CMK (cell line): ENCODE measurements at regions not wholly inside any gene's neighbourhood (a gene's known extent, or its start where the extent isn't known, plus 50 kb on each side); places are given as distances from the start of the nearest gene placed in this dataset.
"Not testable (repeated sequence)": the region's sequence is repeated elsewhere in the genome, so short reads cannot be mapped to it uniquely, and the experiment has no call there.

Source experiments
- DNase-seq: peaks from one replicate; pipeline ENCODE4 v3.0.0-alpha.2; 2010; ENCODE audit warnings: low read depth

GRCh38 chr7:46134385-46134784 is 213.3 kb upstream of the IGFBP3 start:
- no peak for DNase-seq

GRCh38 chr7:46133751-46134150 is 212.7 kb upstream of the IGFBP3 start:
- no peak for DNase-seq

DNA sequence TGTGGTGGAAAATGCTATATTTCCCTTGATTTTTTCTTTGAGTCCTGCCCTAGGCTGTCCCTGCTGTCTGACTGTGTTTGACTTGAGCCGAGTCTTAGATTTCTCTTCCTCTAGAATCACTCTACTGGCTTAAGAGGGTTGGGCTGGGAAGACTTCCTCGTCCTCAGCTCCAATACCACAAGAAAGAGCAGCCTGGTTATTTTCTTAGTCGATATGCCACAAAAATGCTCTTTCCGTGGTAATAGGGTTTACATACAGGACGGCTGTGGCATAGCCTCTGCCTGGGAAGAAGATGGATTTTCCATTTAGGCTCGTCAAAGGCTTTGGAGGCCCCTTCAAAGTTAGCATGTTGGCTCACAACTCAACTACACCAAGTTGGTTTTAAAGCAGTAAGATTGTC is 212.0 kb upstream of the IGFBP3 start:
- DNase-seq: no peak

GRCh38 chr7:46131916-46132795 is 211.1 kb upstream of the IGFBP3 start:
- no peak for DNase-seq

- no peak for DNase-seq
Observed at GRCh38 chr7:46129831-46130230, 208.8 kb upstream of the IGFBP3 start.

DNA sequence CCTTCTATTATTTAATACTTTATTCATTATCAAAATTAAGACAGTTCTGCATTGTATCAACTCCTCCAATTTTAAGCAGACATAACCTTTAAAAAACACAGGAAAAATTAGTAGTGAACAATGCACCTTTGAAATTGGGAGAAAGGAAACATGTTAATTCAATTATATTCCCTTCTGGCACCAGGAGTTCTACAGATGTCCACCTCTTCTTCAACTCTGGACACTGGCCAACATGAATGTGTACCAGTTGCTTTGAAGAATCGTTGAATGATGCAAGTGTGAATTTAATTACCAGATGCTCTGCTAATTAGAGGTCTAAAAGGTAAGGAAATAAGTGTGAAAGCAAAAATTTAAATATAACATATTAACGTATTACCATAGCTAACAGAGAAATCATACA is 206.7 kb upstream of the IGFBP3 start:
- DNase-seq: no peak

DNA sequence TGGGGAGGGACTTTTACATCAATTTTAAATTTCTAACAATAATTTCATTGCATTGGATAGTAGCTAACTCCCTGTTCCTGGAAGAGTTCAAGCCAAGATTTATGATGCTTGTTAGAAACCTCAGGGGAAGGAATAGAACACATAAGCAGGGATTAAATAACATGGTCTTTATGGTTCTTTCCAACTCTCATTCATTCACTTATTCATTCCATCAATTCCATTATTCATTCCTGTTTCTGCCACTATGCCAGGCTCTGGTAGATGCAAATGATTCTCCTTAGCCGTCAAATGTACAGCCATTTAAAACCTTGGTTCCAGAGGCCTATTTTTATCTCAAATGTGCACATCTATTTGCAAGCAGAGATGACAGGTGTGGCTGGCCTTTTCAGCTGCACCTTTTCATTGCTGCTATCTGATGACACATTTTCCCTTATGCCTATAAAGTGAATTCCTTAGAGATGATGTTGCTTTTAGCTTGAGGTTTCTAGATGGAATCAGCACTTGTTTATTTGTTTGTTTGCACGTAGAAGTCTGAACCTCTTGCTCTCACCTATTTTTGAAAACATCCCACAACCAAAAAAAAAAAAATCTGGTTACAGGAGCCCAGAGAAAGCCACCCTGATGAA is 205.7 kb upstream of the IGFBP3 start:
- no peak for DNase-seq

DNA sequence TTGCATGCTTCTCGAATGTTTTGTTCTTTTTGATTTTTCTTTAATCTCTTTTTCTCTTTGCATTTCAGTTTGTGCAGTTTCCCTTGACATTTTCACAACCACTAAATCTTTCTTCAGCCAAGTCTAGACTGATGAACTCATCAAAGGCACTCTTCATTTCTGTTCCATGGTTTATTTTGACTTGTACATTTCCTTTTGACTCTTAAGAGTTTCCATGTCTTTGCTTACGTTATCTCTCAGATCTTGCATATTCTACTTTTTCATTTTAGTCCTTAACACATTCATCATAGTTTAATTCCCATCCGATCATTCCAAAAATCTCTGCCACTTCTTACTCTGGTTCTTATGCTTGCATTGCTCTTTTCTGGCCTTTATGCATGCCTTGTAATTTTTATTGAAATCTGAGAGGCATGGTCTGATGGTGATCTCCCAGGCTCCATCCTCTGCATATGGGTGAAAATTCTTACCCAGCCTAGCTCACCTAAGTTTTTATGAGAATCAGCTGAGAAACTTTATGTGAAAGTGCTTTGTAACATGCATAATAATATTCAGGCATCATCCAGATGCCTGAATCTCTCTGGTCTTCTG is 202.8 kb upstream of the IGFBP3 start:
- no peak for DNase-seq

- no peak for DNase-seq
Observed at GRCh38 chr7:46115410-46115809, 194.3 kb upstream of the IGFBP3 start.

DNA sequence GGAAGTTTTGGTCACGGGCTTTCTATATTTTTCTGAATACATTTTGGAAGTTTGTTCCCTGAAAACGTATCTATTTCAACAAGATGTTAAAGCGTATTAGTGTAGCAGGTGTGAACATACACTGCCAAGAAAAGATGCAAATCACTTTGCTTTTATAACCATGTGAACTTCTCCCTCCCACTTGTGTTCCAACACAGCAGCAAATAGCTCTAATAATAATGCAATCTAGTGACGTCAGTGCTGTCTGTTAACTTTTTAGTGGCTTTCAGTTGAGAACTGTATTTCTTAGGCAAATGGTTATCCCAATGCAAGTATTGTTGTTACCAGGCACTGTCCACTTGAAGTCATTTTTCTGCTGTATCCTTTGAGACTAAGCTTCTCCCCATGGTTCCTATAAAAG is 188.4 kb upstream of the IGFBP3 start:
- no peak for DNase-seq

GRCh38 chr7:46108272-46108671 is 187.2 kb upstream of the IGFBP3 start:
- no peak for DNase-seq

- DNase-seq: no peak
Observed at GRCh38 chr7:46107610-46108217, 186.6 kb upstream of the IGFBP3 start.

DNA sequence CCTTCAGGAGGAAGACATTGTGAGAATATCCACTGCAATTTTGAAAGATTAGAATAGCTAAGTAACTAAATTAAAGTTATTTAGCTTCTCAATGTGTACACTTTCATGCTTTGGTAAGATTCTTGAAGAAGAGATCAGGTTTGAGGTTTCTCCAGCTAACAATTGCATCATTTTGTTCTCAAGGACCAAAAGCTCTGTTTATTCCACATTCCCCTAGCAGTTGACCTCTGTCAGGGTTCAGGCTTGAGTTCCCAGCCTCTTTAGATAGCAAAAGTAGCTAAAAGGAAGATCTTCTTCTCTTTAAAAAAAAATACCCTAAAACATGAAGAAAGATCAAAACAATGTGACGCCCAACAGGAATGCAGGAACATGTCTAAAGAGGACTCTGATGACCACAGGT is 179.4 kb upstream of the IGFBP3 start:
- no peak for DNase-seq

- no peak for DNase-seq
Observed at GRCh38 chr7:46099076-46099475, 178.0 kb upstream of the IGFBP3 start.

- no peak for DNase-seq
Observed at GRCh38 chr7:46091071-46091470, 170.0 kb upstream of the IGFBP3 start.

DNA sequence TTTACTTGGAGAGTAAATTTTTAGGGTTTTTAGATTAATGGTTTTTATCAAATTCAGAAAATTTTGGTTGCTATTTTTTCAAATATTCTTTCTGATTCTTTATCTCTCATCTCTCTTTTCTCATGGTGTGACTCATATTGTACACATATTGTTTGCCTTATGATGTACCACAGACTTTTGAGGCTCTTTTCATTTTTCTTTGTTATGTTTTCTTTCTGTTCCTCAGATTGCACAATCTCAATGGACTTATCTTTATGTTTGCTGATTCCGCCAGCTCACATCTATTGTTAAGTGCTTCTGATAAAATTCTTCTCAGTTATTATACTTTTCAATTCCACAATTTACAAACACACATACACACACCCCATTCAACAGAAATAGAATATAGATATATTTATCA is 168.2 kb upstream of the IGFBP3 start:
- DNase-seq: no peak

DNA sequence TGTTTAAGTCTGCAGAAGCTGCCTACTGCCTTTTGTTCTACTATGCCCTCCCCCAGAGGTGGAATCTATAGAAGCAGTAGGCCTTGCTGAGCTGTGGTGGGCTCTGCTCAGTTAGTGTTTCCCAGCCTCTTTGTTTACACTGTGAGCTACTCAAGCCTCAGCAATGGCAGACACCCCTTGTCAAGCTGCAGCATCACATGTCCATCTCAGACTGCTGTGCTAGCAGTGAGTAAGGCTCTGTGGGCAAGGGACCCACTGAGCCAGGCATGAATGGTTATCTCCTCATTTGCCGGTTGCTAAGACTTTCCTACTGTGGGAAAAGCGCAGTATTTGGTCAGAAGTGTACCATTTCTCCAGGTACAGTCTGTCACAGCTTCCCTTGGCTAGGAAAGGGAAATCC is 167.4 kb upstream of the IGFBP3 start:
- not testable (repeated sequence) for DNase-seq

DNA sequence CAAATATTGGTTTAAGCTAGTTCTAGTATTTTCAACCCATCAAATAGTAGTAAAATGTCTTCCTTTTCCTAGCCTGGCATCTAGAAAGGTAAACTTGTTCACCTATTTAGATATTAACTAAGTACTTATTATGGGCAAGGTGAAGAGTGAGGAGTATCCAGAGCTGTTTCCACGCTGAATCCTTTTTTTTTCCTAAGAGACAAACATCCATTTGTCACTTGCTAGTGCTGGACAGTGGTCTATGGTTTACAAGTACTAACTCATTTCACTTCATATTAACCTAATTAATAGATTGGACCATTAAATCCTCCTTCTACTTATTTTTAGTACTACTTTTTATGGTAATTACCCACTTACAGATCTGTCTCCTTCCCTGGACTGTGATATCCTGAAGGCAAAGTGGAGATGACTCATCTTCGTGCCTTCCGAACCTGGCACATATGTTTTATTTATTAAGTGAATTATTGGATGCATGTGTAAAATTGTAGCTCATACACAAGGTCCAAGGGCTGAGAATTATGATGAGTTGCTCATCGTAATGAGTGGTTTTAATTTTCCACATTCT is 159.6 kb upstream of the IGFBP3 start:
- DNase-seq: no peak

GRCh38 chr7:46079421-46079820 is 158.3 kb upstream of the IGFBP3 start:
- DNase-seq: no peak

DNA sequence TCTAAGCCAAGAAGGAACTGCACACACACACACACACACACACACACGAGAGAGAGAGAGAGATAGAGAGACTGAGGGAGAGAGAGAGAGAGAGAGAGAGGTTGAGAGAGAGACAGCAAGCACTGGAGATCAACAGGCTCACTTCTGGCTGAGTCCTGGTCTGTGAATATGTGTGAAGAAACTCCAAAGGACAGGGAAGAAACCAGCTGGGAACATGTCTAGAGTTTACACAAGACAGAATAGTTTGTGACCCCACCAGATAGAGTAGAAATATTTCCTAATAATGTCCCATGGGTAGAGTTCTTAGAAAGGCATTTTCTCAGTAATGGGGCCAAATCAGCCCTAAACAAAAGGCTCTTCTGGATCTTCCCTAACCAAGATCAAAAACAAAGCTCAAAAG is 155.5 kb upstream of the IGFBP3 start:
- no peak for DNase-seq

- no peak for DNase-seq
Observed at GRCh38 chr7:46072722-46073121, 151.7 kb upstream of the IGFBP3 start.

DNA sequence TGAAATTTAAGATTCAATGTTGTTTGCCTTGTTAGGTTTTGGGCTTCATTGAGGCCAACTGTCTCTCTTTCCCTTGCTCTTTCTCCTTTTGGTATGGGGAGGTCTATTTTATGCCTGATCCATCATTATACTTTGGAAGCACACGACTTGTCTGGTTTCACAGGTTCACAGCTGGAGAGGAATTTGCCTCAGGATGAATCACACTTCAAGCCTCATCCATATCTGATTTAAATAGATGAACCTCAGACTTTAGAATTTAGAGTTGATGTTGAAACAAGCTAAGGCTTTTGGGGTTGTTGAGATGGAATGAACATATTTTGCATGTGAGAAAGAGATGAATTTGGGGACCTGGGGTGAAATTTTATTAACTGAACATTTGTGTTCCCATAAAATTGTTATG is 150.5 kb upstream of the IGFBP3 start:
- no peak for DNase-seq

- no peak for DNase-seq
Observed at GRCh38 chr7:46071076-46071475, 150.0 kb upstream of the IGFBP3 start.
